ENCODE measurements at regions not wholly inside any gene's neighbourhood (a gene's known extent, or its start where the extent isn't known, plus 50 kb on each side); places are given as distances from the start of the nearest gene placed in this dataset.

- TF ChIP-seq CTCF (IDR thresholded peaks at IDR 0.05): no peak
- TF ChIP-seq POLR2A (IDR thresholded peaks at IDR 0.05): no peak
Observed at GRCh38 chr5:58274191-58274590, 185.7 kb downstream of the PLK2 start.

Data from ovary (tissue), 3 donors.